ENCODE measurements at regions not wholly inside any gene's neighbourhood (a gene's known extent, or its start where the extent isn't known, plus 50 kb on each side); places are given as distances from the start of the nearest gene placed in this dataset.
A peak's percentile ranks its signal among the peaks of the same experiment; 100 is the strongest.

- no peak for DNase-seq
Measured at GRCh38 chrX:20596856-20597255, 330.1 kb upstream of the RPS6KA3 start.

GRCh38 chrX:20595928-20596575 is 329.3 kb upstream of the RPS6KA3 start:
- no peak for DNase-seq

- peak in 1 of 2 experiments; percentile 46 for DNase-seq
Measured at GRCh38 chrX:20594985-20595384, 328.3 kb upstream of the RPS6KA3 start.

- DNase-seq = no peak
Measured at GRCh38 chrX:20593836-20594235, 327.1 kb upstream of the RPS6KA3 start.

GRCh38 chrX:20593402-20593801 is 326.7 kb upstream of the RPS6KA3 start:
- DNase-seq = no peak

GRCh38 chrX:20591246-20591645 is 324.5 kb upstream of the RPS6KA3 start:
- no peak for DNase-seq

- no peak for DNase-seq
Measured at GRCh38 chrX:20585782-20586181, 319.1 kb upstream of the RPS6KA3 start.

GRCh38 chrX:20571611-20572010 is 304.9 kb upstream of the RPS6KA3 start:
- no peak for DNase-seq

- DNase-seq = no peak
Measured at GRCh38 chrX:20567108-20567507, 300.4 kb upstream of the RPS6KA3 start.

- no peak for DNase-seq
Measured at GRCh38 chrX:20547611-20548051, 280.9 kb upstream of the RPS6KA3 start.

GRCh38 chrX:20545538-20545937 is 278.8 kb upstream of the RPS6KA3 start:
- no peak for DNase-seq

GRCh38 chrX:20542072-20542471 is 275.4 kb upstream of the RPS6KA3 start:
- DNase-seq = no peak

- no peak for DNase-seq
Measured at GRCh38 chrX:20538974-20539373, 272.3 kb upstream of the RPS6KA3 start.

- DNase-seq = no peak
Measured at GRCh38 chrX:20531667-20532066, 265.0 kb upstream of the RPS6KA3 start.

- DNase-seq = peak in 1 of 2 experiments; percentile 81
Measured at GRCh38 chrX:20530406-20530921, 263.8 kb upstream of the RPS6KA3 start.

GRCh38 chrX:20529711-20530110 is 263.0 kb upstream of the RPS6KA3 start:
- no peak for DNase-seq

- peak in 1 of 2 experiments; percentile 12 for DNase-seq
Measured at GRCh38 chrX:20529301-20529700, 262.6 kb upstream of the RPS6KA3 start.

GRCh38 chrX:20527558-20528011 is 260.9 kb upstream of the RPS6KA3 start:
- DNase-seq = peak; percentile 35 to 38

GRCh38 chrX:20527041-20527440 is 260.3 kb upstream of the RPS6KA3 start:
- no peak for DNase-seq

GRCh38 chrX:20523626-20524312 is 257.1 kb upstream of the RPS6KA3 start:
- DNase-seq = no peak

- DNase-seq = no peak
Measured at GRCh38 chrX:20522420-20522819, 255.7 kb upstream of the RPS6KA3 start.

GRCh38 chrX:20521222-20521621 is 254.5 kb upstream of the RPS6KA3 start:
- DNase-seq = no peak

GRCh38 chrX:20519826-20520225 is 253.1 kb upstream of the RPS6KA3 start:
- no peak for DNase-seq

GRCh38 chrX:20519146-20519545 is 252.4 kb upstream of the RPS6KA3 start:
- DNase-seq = no peak

Data from NCI-H526 (cell line).